Liver (tissue), 6 donors: ENCODE measurements at regions not wholly inside any gene's neighbourhood (a gene's known extent, or its start where the extent isn't known, plus 50 kb on each side); places are given as distances from the start of the nearest gene placed in this dataset.
"Not testable (repeated sequence)": the region's sequence is repeated elsewhere in the genome, so short reads cannot be mapped to it uniquely, and the experiment has no call there.

ENCODE experiments used
- DNase-seq: peaks from one replicate; pipeline ENCODE4 v3.0.0-alpha.2; 2017; ENCODE audit warnings: low spot score
- H3K27ac ChIP-seq, 2 donors: one replicate each; pipeline ENCODE4 v1.7.0; 2013; ENCODE audit warnings: inconsistent platforms in 2 of 2, low read length in 2 of 2, control low read depth in 1 of 2, low read depth in 1 of 2, mild to moderate bottlenecking in 1 of 2
- H3K27me3 ChIP-seq, 4 donors: one replicate each; pipeline versions ENCODE4 v1.6.1 to v1.7.0; 2013; ENCODE audit warnings: low read length in 3 of 4, inconsistent platforms in 1 of 4, mild to moderate bottlenecking in 1 of 4, moderate library complexity in 1 of 4; ENCODE audit not compliant: control insufficient read depth in 4 of 4, insufficient read depth in 4 of 4
- H3K36me3 ChIP-seq, 4 donors: one replicate each; pipeline versions ENCODE4 v1.6.1 to v1.7.0; 2013; ENCODE audit warnings: low read length in 3 of 4, mild to moderate bottlenecking in 3 of 4, low read depth in 1 of 4, moderate library complexity in 1 of 4; ENCODE audit not compliant: control insufficient read depth in 4 of 4, insufficient read depth in 3 of 4
- H3K4me1 ChIP-seq, 4 donors: one replicate each; pipeline versions ENCODE4 v1.6.1 to v1.7.0; 2013; ENCODE audit warnings: low read length in 3 of 4, mild to moderate bottlenecking in 3 of 4, moderate library complexity in 1 of 4; ENCODE audit not compliant: control insufficient read depth in 4 of 4, insufficient read depth in 4 of 4
- H3K4me3 ChIP-seq, 3 donors: one replicate each; pipeline versions ENCODE4 v1.6.1 to v1.7.0; 2013; ENCODE audit warnings: low read length in 3 of 3, control low read depth in 1 of 3, low read depth in 1 of 3, mild to moderate bottlenecking in 1 of 3
- H3K9ac ChIP-seq, 2 donors: one replicate each; pipeline ENCODE4 v1.7.0; 2013; ENCODE audit warnings: low read length in 2 of 2, mild to moderate bottlenecking in 2 of 2, moderate library complexity in 2 of 2, control low read depth in 1 of 2, low read depth in 1 of 2
- H3K9me3 ChIP-seq, 4 donors: one replicate each; pipeline versions ENCODE4 v1.6.1 to v1.7.0; 2013; ENCODE audit warnings: low read length in 3 of 4; ENCODE audit not compliant: control insufficient read depth in 4 of 4
- WGBS: extraction: QIAGEN DNeasy Blood & Tissue Kit; methylation state at CpG from one replicate; pipeline ENCODE4 v1.1.7; 2013; 5-methylcytosine and 5-hydroxymethylcytosine counted together
- donor health status: healthy.
- donor health status: healthy.
- donor health status: healthy.

GRCh38 chr13:109268492-109268891, 517.9 kb downstream of the IRS2 start:
- H3K27me3 ChIP-seq, H3K9me3 ChIP-seq, H3K9ac ChIP-seq, DNase-seq, H3K4me3 ChIP-seq, H3K36me3 ChIP-seq, H3K27ac ChIP-seq, H3K4me1 ChIP-seq: not testable (repeated sequence)
- 95% methylated on average over 3 of the region's 3 CpGs for WGBS

- WGBS = 85% methylated on average over 4 of the region's 4 CpGs
- not testable (repeated sequence) for H3K9ac ChIP-seq, H3K4me3 ChIP-seq, DNase-seq, H3K9me3 ChIP-seq, H3K27ac ChIP-seq, H3K27me3 ChIP-seq, H3K4me1 ChIP-seq, H3K36me3 ChIP-seq
Measured at GRCh38 chr13:109267400-109267799, 519.0 kb downstream of the IRS2 start.

GRCh38 chr13:109265438-109265742, 521.0 kb downstream of the IRS2 start:
- H3K4me3 ChIP-seq, H3K36me3 ChIP-seq, H3K27ac ChIP-seq, H3K27me3 ChIP-seq, H3K4me1 ChIP-seq, H3K9me3 ChIP-seq, H3K9ac ChIP-seq, DNase-seq: not testable (repeated sequence)
- 81% methylated on average over 8 of the region's 8 CpGs for WGBS

- not testable (repeated sequence) for H3K27me3 ChIP-seq, H3K9ac ChIP-seq, H3K9me3 ChIP-seq, H3K4me3 ChIP-seq, H3K4me1 ChIP-seq, H3K36me3 ChIP-seq, H3K27ac ChIP-seq, DNase-seq
- 84% methylated on average over 13 of the region's 14 CpGs for WGBS
Measured at GRCh38 chr13:109264603-109265437, 521.6 kb downstream of the IRS2 start.

GRCh38 chr13:109257761-109258157, 528.6 kb downstream of the IRS2 start:
- H3K9me3 ChIP-seq, H3K4me3 ChIP-seq, DNase-seq, H3K27me3 ChIP-seq, H3K4me1 ChIP-seq, H3K9ac ChIP-seq, H3K36me3 ChIP-seq, H3K27ac ChIP-seq: not testable (repeated sequence)
- 93% methylated on average over 6 of the region's 6 CpGs for WGBS
